Activated CD4-positive, alpha-beta memory T cell treated with anti-CD3 and anti-CD28 coated beads for 36 hours (primary cell): ENCODE measurements at regions not wholly inside any gene's neighbourhood (a gene's known extent, or its start where the extent isn't known, plus 50 kb on each side); places are given as distances from the start of the nearest gene placed in this dataset.

ENCODE experiments used
- CTCF ChIA-PET: fragments of 350-600 bp; sonication (Branson Sonifier 250); formaldehyde crosslinking; loops from one replicate; lab custom pipeline; 2021; ENCODE audit warnings: antibody characterized with exemption, inconsistent platforms; lab: Charles Lee
- POLR2A ChIA-PET: fragments of 350-600 bp; sonication (Branson Sonifier 250); formaldehyde crosslinking; loops from one replicate; lab custom pipeline; 2021; ENCODE audit warnings: antibody characterized with exemption; lab: Charles Lee
- DNase-seq: peaks from one replicate; pipeline ENCODE4 v3.0.0-alpha.2; 2020
- H3K27ac Mint-ChIP-seq: one replicate; pipeline ENCODE4 v1.8.0; 2021; ENCODE audit warnings: mixed read lengths
- H3K27me3 Mint-ChIP-seq: one replicate; pipeline ENCODE4 v1.8.0; 2021; ENCODE audit warnings: mixed read lengths
- H3K36me3 Mint-ChIP-seq: one replicate; pipeline ENCODE4 v1.8.0; 2021; ENCODE audit warnings: mixed read lengths
- H3K4me1 Mint-ChIP-seq: one replicate; pipeline ENCODE4 v1.8.0; 2021; ENCODE audit warnings: low read depth, mixed read lengths
- H3K4me3 Mint-ChIP-seq: one replicate; pipeline ENCODE4 v1.8.0; 2021; ENCODE audit warnings: mild to moderate bottlenecking, mixed read lengths
- H3K9me3 Mint-ChIP-seq: one replicate; pipeline ENCODE4 v1.8.0; 2021; ENCODE audit warnings: mixed read lengths
- intact Hi-C: fragments of 100-400 bp; cut with micrococcal nuclease; formaldehyde crosslinking; loops from one replicate; pipeline ENCODE4 v1.15.1; 2023

DNA sequence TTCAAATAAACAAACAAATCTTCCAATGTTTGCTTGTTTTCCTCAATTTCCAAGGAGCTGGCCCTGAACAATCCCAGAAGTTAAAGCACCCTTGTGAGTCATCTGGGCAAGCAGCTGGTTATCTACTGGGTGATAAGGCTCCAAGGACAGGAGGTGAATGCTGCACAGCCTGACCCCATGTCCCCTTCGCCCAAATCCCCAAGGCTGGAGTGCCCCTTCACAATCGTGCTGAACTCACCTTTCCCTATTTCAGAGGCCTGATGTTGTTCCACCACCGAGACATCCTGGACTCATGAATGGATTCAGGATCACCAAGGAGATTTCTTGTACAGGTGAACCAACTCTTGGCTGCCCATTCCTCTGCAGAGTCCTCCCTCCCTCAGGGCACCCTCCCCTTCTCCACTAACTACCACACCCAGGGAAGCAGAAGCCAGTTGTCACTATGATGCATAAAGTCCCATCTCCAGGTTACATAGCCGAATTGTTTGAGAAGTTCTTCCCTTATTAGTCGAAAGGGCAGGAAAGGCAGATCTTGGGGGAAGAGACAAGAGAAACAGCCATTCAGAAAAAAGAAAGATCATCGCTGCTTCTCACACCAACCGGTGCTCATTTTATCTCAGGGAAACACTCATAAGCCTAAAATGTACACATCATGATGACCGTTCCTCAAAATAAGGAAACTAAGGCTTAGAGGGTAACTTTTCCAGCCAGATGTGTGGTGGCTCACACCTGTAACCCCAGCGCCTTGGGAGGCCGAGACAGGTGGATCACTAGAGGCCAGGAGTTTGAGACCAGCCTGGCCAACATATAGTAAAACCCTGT, 138.8 kb upstream of the RREB1 start:
- no peak for DNase-seq
- CTCF ChIA-PET, result no interaction called here
- intact Hi-C loops, result no loop called here
- POLR2A ChIA-PET, result interaction anchor here (0.6 kb wide), 1 partner anchor 85 kb away, joined by 4 read pairs; no protein-coding TSS in a partner anchor
- Mint-ChIP-seq H3K27ac (no peak overlapping the region), H3K9me3 (no peaks in the 10 kb centered on the region), H3K36me3 (no peaks in the 10 kb centered on the region), H3K4me1 (no peaks in the 10 kb centered on the region), H3K27me3 (peaks cover 4% of the 10 kb centered on the region), H3K4me3 (no peak overlapping the region)

DNA sequence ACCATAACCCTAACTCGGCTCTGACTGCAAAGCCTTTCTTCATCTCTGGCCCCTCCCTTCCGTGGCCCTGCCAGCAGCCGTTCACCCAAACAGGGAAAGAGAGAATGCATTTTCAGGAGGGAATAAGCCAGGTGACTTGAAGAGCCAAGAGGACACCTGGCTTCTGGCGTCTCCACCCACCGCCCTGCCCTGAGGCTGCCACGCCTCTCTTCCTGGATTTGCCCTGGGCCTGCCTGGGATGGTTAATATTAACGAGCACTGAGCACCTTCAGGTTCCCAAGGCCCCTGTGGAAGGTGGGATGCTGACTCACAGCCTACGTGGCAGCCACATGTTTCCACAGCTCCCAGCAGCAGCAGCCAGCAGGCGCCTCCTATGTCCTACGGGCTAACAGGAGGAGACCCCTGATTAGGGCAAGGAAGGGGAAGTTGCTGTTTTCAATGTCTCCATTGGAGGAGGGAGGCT, 138.0 kb upstream of the RREB1 start:
- H3K4me1 Mint-ChIP-seq, result no peaks in the 10 kb centered on the region
- DNase-seq, result no peak
- intact Hi-C loops, result no loop called here
- H3K4me3 Mint-ChIP-seq, result no peak overlapping the region
- no peaks in the 10 kb centered on the region for H3K9me3 Mint-ChIP-seq
- POLR2A ChIA-PET, result no interaction called here
- no peak overlapping the region for H3K27ac Mint-ChIP-seq
- peaks cover 1% of the 10 kb centered on the region for H3K27me3 Mint-ChIP-seq
- CTCF ChIA-PET, result no interaction called here
- no peaks in the 10 kb centered on the region for H3K36me3 Mint-ChIP-seq

DNA sequence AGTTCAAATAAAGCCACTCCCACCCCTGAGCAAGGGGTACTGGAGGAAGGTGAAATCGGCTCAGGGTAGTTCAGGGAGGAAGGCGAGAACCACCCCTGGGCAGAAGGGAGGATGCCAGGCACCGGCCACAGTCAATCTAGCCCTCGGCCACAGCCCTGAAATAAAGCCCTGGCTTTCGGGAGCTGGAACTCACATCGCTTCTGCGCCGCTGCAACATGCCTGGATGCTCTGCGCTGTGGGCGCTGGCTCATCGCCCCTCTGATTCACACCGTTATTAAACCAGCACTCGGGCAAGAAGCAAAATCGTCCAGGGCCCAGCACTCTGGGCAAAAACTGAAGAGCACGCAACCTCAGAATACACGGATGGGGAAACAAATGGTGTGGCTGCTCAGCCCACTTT, 136.9 kb upstream of the RREB1 start:
- ChIA-PET CTCF (no interaction called here), POLR2A (no interaction called here)
- Mint-ChIP-seq H3K4me3 (no peak overlapping the region), H3K36me3 (no peaks in the 10 kb centered on the region), H3K9me3 (no peaks in the 10 kb centered on the region), H3K27ac (no peak overlapping the region), H3K27me3 (peaks cover 1% of the 10 kb centered on the region), H3K4me1 (no peaks in the 10 kb centered on the region)
- no peak for DNase-seq
- intact Hi-C loops, result no loop called here

DNA sequence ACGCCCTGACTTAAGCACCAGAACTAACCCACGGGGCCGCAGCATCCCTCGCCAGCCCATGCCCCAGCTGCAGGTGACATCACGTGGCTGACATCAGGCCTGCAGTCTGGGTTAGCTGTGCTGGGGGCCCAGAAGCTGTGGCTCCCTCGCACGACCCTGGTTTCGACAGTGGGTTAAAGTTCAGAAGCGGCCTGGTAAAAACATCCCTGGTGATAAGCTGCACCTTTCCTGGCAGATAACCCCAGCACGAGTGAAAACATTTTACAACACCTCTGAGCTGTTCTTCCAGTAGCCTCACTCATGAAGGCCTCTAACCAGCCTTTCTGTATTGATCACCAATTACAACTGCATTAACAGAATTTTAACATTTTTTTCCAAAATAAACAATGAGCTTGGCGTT, 136.4 kb upstream of the RREB1 start:
- ChIA-PET POLR2A (interaction anchor here (0.6 kb wide), 1 partner anchor 95 kb away, joined by 3 read pairs; no protein-coding TSS in a partner anchor), CTCF (interaction anchor here (0.6 to 0.7 kb wide), 2 partner anchors 219 to 247 kb away, joined by 3 read pairs; no protein-coding TSS in a partner anchor)
- Mint-ChIP-seq H3K4me1 (no peaks in the 10 kb centered on the region), H3K27me3 (peaks cover 1% of the 10 kb centered on the region), H3K36me3 (no peaks in the 10 kb centered on the region), H3K27ac (no peak overlapping the region), H3K9me3 (no peaks in the 10 kb centered on the region), H3K4me3 (no peak overlapping the region)
- intact Hi-C loops, result no loop called here
- no peak for DNase-seq

GRCh38 chr6:6972456-6972855, 135.3 kb upstream of the RREB1 start:
- POLR2A ChIA-PET, result no interaction called here
- Mint-ChIP-seq H3K36me3 (no peaks in the 10 kb centered on the region), H3K4me1 (no peaks in the 10 kb centered on the region), H3K27me3 (peaks cover 1% of the 10 kb centered on the region), H3K4me3 (no peak overlapping the region), H3K27ac (no peak overlapping the region), H3K9me3 (no peaks in the 10 kb centered on the region)
- intact Hi-C loops, result no loop called here
- DNase-seq, result no peak
- CTCF ChIA-PET, result no interaction called here

- Mint-ChIP-seq H3K4me3 (no peak overlapping the region), H3K36me3 (no peaks in the 10 kb centered on the region), H3K4me1 (no peaks in the 10 kb centered on the region), H3K27me3 (peaks cover 1% of the 10 kb centered on the region), H3K27ac (no peak overlapping the region), H3K9me3 (no peaks in the 10 kb centered on the region)
- intact Hi-C loops, result no loop called here
- ChIA-PET POLR2A (no interaction called here), CTCF (no interaction called here)
- DNase-seq, result no peak
Measured at GRCh38 chr6:6973721-6974120, 134.0 kb upstream of the RREB1 start.

- CTCF ChIA-PET, result no interaction called here
- no peaks in the 10 kb centered on the region for H3K4me1 Mint-ChIP-seq
- peaks cover 2% of the 10 kb centered on the region for H3K27me3 Mint-ChIP-seq
- H3K9me3 Mint-ChIP-seq, result no peaks in the 10 kb centered on the region
- POLR2A ChIA-PET, result no interaction called here
- no peak overlapping the region for H3K4me3 Mint-ChIP-seq
- DNase-seq, result no peak
- no peak overlapping the region for H3K27ac Mint-ChIP-seq
- intact Hi-C loops, result no loop called here
- no peaks in the 10 kb centered on the region for H3K36me3 Mint-ChIP-seq
Measured at GRCh38 chr6:6975459-6976111, 132.2 kb upstream of the RREB1 start.

DNA sequence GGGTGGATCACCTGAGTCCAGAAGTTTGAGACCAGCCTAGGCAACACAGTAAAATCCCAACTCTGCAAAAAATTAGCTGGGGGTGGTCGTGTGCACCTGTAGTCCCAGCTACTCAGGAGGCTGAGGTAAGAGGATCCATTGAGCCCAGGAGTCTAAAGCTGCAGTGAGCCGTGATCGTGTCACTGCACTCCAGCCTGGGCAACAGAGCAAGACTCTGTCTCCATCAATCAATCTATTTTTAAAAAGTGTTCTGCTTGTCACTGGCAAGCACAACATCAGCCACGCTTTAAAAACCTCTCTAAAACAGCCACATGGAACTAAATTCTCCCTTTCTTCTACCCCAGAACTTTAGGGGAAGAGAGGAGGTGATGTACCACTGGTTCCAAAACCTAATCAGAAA, 131.6 kb upstream of the RREB1 start:
- no peaks in the 10 kb centered on the region for H3K36me3 Mint-ChIP-seq
- DNase-seq, result no peak
- no peak overlapping the region for H3K4me3 Mint-ChIP-seq
- intact Hi-C loops, result no loop called here
- H3K27ac Mint-ChIP-seq, result no peak overlapping the region
- peaks cover 2% of the 10 kb centered on the region for H3K27me3 Mint-ChIP-seq
- no peaks in the 10 kb centered on the region for H3K9me3 Mint-ChIP-seq
- ChIA-PET CTCF (no interaction called here), POLR2A (no interaction called here)
- no peaks in the 10 kb centered on the region for H3K4me1 Mint-ChIP-seq

- H3K27me3 Mint-ChIP-seq, result peaks cover 9% of the 10 kb centered on the region
- H3K9me3 Mint-ChIP-seq, result no peaks in the 10 kb centered on the region
- intact Hi-C loops, result no loop called here
- DNase-seq, result no peak
- ChIA-PET POLR2A (no interaction called here), CTCF (interaction anchor here (1.0 kb wide), 1 partner anchor 265 kb away, joined by 4 read pairs; no protein-coding TSS in a partner anchor)
- H3K4me1 Mint-ChIP-seq, result no peaks in the 10 kb centered on the region
- no peak overlapping the region for H3K27ac Mint-ChIP-seq
- no peaks in the 10 kb centered on the region for H3K36me3 Mint-ChIP-seq
- no peak overlapping the region for H3K4me3 Mint-ChIP-seq
Measured at GRCh38 chr6:6978731-6979130, 129.0 kb upstream of the RREB1 start.

DNA sequence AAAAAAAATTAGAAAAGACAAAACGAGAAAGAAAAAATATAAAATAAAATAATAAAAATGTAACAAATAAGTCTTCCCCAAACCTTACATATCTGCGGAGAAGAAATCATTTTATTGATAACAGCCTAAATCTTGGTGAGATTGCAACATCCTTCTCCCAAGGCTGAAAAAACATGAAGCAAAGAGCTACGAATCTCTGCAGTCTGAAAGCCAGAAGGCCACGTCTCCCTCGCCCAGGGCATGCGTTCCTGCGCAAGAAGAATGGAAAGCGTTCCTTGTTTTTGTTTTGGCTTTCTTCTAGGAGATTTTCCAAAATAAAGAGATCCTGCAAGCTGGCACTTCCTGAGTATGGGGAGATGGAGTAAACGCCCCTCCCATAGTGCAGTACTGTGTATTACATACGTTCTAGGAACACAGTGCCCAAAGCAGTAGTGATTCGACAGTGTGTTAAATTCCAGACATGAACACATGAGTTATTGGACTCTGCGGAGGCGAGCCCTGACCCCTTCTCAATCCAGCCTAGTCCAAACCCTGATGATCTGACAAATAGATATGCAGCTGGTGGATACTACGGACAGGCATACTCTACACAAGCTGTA, 126.7 kb upstream of the RREB1 start:
- Mint-ChIP-seq H3K36me3 (no peaks in the 10 kb centered on the region), H3K27ac (no peak overlapping the region), H3K4me3 (no peak overlapping the region), H3K27me3 (peaks cover 9% of the 10 kb centered on the region), H3K4me1 (no peaks in the 10 kb centered on the region), H3K9me3 (no peaks in the 10 kb centered on the region)
- intact Hi-C loops, result no loop called here
- ChIA-PET CTCF (no interaction called here), POLR2A (no interaction called here)
- no peak for DNase-seq

DNA sequence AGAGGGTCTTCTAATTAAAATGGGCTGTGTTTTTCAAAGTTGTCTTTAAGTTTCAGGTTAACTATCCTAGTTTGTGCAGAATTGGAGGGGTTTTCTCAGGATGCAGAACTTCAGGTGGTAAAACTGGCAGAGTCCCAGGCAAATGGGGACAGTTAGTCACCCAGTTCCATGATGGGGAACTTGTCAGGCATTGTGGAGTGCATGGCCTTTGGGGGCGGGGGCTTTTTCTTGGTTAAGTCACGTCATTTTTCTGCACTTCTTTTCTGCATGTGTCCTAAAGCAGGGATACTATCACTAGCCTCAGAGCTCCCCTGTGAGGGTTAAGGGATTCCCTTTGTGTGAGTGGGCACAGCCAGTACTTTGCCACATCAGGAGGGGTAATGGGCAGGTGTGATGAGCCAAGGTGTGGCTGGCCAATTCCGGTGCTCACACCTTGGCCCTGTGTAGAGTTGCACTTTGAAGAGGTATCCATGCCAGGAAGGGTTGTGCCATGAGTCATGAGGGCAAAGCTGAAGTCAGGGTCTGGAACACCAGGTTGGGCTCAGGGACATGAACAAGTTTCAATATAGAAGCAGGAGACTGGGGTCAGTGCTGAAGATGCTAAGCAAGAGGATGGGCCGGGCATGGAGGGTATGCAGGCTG, 126.0 kb upstream of the RREB1 start:
- Mint-ChIP-seq H3K27me3 (peaks cover 9% of the 10 kb centered on the region), H3K4me3 (no peak overlapping the region), H3K4me1 (no peaks in the 10 kb centered on the region), H3K9me3 (no peaks in the 10 kb centered on the region), H3K36me3 (no peaks in the 10 kb centered on the region), H3K27ac (no peak overlapping the region)
- peak; percentile 10 for DNase-seq
- ChIA-PET CTCF (no interaction called here), POLR2A (no interaction called here)
- intact Hi-C loops, result no loop called here

- DNase-seq, result no peak
- Mint-ChIP-seq H3K4me1 (no peaks in the 10 kb centered on the region), H3K27ac (no peak overlapping the region), H3K36me3 (no peaks in the 10 kb centered on the region), H3K27me3 (peaks cover 9% of the 10 kb centered on the region), H3K9me3 (no peaks in the 10 kb centered on the region), H3K4me3 (no peak overlapping the region)
- POLR2A ChIA-PET, result no interaction called here
- CTCF ChIA-PET, result no interaction called here
- intact Hi-C loops, result no loop called here
Measured at GRCh38 chr6:6982663-6983062, 125.1 kb upstream of the RREB1 start.
